ENCODE measurements at regions not wholly inside any gene's neighbourhood (a gene's known extent, or its start where the extent isn't known, plus 50 kb on each side); places are given as distances from the start of the nearest gene placed in this dataset.
A peak's percentile ranks its signal among the peaks of the same experiment; 100 is the strongest.

DNA sequence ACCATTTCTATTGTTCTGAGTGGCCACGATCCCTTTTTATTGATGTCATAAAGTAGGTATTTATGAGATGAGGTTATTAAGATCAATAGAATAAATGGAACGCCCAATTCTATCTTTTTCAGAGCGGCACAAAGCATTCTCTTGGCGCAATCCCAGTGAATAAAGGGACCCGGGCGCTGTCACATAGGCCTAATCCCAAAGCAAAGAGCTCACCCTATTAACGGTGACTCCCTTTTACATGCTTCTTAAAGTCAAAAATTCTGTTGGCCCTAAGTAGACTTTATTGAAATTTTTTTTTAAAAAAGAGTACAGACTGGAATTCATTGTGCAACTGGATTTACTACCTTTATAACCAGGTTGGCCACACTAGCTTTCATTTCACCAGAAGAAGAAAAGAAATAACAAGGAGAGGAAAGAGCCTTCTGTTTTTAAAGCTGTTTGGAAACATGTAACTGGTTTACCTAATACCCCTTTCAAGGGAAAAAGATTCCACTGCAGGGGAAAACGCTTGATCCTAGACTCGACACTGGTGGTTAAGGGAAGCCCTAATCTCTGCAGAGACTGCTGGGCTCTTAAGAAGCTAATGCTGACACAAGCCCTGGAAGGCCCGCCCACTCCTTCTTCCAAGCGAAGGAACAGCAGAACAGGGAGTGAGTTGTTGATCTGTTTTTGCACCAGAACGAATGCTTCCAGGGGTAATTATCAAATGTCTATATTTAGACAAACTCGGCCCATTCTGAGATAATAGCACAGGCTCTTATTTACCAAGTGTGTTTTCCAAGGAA, 381.2 kb downstream of the BCL11B start:
- TF ChIP-seq ZBTB7A (IDR thresholded peaks at IDR 0.05; ENCODE audit: low read depth) (no peak), TCF12 (IDR thresholded peaks at IDR 0.05; ENCODE audit: low read depth) (no peak)

DNA sequence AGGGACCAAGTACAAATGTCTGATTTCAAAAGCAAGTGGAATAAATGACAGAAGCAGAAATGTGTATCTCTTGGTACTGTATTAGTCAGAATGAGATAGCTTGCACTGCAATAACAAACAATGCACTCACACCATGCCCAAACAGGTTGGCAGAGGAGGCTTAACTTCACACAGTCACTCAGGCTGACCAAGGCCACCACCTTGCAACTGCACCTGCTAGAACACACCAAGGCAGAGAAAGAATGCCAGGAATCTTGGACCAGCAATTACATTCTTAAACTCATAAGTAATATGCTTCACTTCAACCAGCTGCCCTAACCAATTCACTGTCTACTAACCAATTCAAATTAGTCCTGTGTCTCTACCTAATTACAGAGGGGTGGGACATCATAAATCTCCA, 378.3 kb downstream of the BCL11B start:
- TF ChIP-seq TCF12 (IDR thresholded peaks at IDR 0.05; ENCODE audit: low read depth) (no peak), TEAD4 (IDR thresholded peaks at IDR 0.05) (peak; percentile 74), FOXM1 (IDR thresholded peaks at IDR 0.05; ENCODE audit: borderline replicate concordance, low read depth) (no peak), YY1 (IDR thresholded peaks at IDR 0.05; ENCODE audit: low read depth) (no peak), CREB1 (IDR thresholded peaks at IDR 0.05; ENCODE audit: low read depth) (no peak), EGR1 (IDR thresholded peaks at IDR 0.05) (no peak), ZBTB7A (IDR thresholded peaks at IDR 0.05; ENCODE audit: low read depth) (no peak), CEBPB (IDR thresholded peaks at IDR 0.05) (no peak), NFIC (IDR thresholded peaks at IDR 0.05) (0 out of 2 replicates have a peak, but pooled peaks have one; percentile 19)
- TF ChIP-seq, protein P1, sequence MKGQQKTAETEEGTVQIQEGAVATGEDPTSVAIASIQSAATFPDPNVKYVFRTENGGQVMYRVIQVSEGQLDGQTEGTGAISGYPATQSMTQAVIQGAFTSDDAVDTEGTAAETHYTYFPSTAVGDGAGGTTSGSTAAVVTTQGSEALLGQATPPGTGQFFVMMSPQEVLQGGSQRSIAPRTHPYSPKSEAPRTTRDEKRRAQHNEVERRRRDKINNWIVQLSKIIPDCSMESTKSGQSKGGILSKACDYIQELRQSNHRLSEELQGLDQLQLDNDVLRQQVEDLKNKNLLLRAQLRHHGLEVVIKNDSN (IDR thresholded peaks at IDR 0.05): no peak

DNA sequence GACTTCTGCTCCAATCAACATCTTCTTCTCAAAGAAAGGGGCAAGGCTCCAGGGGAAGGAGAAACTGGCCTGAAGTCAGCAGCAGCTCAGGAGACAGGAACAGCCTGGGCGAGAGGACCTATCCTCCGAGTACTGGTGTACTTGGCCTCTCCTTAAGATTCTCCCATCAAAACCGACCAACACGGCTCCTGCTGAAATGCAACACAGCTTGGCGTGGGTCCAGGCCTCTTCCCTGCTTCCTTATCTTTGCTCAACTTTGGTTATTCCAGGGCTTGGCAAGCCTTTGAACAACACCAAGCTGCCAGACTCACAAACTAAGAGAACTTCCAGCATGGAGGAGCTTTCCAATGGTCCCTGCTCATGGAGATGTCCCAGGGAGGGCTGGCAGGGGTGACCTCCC, 377.4 kb downstream of the BCL11B start:
- no peak for TF ChIP-seq RAD21 (IDR thresholded peaks at IDR 0.05; ENCODE audit: low read depth)
- TF ChIP-seq ZBTB7A (IDR thresholded peaks at IDR 0.05; ENCODE audit: low read depth): no peak
- no peak for TF ChIP-seq TEAD4 (IDR thresholded peaks at IDR 0.05)
- TF ChIP-seq, protein P2, sequence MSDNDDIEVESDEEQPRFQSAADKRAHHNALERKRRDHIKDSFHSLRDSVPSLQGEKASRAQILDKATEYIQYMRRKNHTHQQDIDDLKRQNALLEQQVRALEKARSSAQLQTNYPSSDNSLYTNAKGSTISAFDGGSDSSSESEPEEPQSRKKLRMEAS (IDR thresholded peaks at IDR 0.05): no peak
- TF ChIP-seq, protein P1 (IDR thresholded peaks at IDR 0.05): no peak

DNA sequence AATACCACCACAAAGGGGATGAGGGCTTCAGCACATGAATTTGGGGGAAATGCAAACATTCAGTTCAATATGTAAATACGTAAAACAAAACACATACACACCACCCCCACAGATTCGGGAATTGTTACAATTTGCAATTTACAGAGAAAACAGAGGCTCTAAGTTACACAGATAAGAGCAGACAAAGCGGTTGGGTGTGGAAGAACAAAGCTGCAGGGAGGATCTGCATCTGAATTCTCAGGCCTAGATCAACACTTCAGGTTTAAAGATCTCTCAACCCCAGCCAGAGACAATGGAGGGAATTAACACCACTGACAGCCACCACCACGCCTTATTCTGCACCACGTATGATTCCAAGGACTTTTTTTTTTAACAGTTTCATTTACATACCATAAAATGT, 375.5 kb downstream of the BCL11B start:
- no peak for TF ChIP-seq EP300 (IDR thresholded peaks at IDR 0.05; ENCODE audit: borderline replicate concordance)
- TF ChIP-seq TAF1 (IDR thresholded peaks at IDR 0.05; ENCODE audit: low read depth): no peak
- TF ChIP-seq, protein P1 (IDR thresholded peaks at IDR 0.05): no peak
- no peak for TF ChIP-seq FOXM1 (IDR thresholded peaks at IDR 0.05; ENCODE audit: borderline replicate concordance, low read depth)
- TF ChIP-seq, protein P3, sequence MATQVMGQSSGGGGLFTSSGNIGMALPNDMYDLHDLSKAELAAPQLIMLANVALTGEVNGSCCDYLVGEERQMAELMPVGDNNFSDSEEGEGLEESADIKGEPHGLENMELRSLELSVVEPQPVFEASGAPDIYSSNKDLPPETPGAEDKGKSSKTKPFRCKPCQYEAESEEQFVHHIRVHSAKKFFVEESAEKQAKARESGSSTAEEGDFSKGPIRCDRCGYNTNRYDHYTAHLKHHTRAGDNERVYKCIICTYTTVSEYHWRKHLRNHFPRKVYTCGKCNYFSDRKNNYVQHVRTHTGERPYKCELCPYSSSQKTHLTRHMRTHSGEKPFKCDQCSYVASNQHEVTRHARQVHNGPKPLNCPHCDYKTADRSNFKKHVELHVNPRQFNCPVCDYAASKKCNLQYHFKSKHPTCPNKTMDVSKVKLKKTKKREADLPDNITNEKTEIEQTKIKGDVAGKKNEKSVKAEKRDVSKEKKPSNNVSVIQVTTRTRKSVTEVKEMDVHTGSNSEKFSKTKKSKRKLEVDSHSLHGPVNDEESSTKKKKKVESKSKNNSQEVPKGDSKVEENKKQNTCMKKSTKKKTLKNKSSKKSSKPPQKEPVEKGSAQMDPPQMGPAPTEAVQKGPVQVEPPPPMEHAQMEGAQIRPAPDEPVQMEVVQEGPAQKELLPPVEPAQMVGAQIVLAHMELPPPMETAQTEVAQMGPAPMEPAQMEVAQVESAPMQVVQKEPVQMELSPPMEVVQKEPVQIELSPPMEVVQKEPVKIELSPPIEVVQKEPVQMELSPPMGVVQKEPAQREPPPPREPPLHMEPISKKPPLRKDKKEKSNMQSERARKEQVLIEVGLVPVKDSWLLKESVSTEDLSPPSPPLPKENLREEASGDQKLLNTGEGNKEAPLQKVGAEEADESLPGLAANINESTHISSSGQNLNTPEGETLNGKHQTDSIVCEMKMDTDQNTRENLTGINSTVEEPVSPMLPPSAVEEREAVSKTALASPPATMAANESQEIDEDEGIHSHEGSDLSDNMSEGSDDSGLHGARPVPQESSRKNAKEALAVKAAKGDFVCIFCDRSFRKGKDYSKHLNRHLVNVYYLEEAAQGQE (IDR thresholded peaks at IDR 0.05; ENCODE audit: low read depth): no peak
- TF ChIP-seq TEAD4 (IDR thresholded peaks at IDR 0.05): no peak
- no peak for TF ChIP-seq NFIC (IDR thresholded peaks at IDR 0.05)
- no peak for TF ChIP-seq EGR1 (IDR thresholded peaks at IDR 0.05)
- no peak for TF ChIP-seq YY1 (IDR thresholded peaks at IDR 0.05; ENCODE audit: low read depth)
- TF ChIP-seq, protein P2 (IDR thresholded peaks at IDR 0.05): no peak
- no peak for TF ChIP-seq CREB1 (IDR thresholded peaks at IDR 0.05; ENCODE audit: low read depth)
- no peak for TF ChIP-seq ZBTB7A (IDR thresholded peaks at IDR 0.05; ENCODE audit: low read depth)
- no peak for TF ChIP-seq RAD21 (IDR thresholded peaks at IDR 0.05; ENCODE audit: low read depth)
- no peak for TF ChIP-seq CEBPB (IDR thresholded peaks at IDR 0.05)
- TF ChIP-seq TCF12 (IDR thresholded peaks at IDR 0.05; ENCODE audit: low read depth): no peak

DNA sequence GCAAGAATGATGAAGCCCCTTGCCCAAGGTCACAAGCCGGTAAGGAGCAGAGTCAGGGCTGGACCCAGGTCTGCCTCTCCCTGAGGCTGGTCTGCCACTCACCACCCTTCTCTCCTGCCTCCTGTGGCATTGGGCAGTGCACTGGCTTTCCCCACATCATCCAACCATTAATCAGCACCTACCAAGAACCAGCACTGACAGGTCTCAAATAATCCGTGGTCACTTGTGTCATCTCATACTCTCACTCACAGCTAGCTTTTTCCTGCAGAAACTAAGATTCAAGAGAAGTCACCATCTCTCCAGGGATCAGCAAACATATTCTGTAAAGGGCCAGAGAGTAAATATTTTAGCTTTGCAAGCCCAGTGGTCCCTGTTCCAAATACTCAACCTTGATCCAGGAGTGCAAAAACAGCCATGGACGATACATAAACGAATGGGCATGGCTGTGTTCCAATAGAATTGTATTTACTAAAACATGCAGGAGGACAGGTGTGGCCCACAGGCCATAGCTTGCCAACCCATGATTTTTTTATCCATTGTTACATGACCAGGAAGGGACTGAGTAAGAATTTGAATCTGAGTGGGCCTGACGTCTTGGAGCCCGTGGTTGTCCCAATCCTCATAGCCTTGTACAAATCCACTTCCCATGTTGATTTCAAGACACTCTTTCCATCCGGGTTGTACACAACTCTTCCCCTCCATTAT, 374.2 kb downstream of the BCL11B start:
- TF ChIP-seq EP300 (IDR thresholded peaks at IDR 0.05; ENCODE audit: borderline replicate concordance): no peak
- no peak for TF ChIP-seq CEBPB (IDR thresholded peaks at IDR 0.05)
- TF ChIP-seq FOXM1 (IDR thresholded peaks at IDR 0.05; ENCODE audit: borderline replicate concordance, low read depth): no peak
- TF ChIP-seq TAF1 (IDR thresholded peaks at IDR 0.05; ENCODE audit: low read depth): no peak
- TF ChIP-seq YY1 (IDR thresholded peaks at IDR 0.05; ENCODE audit: low read depth): no peak
- TF ChIP-seq NFIC (IDR thresholded peaks at IDR 0.05): no peak
- TF ChIP-seq, protein P1 (IDR thresholded peaks at IDR 0.05): no peak
- TF ChIP-seq EGR1 (IDR thresholded peaks at IDR 0.05): no peak
- TF ChIP-seq, protein P3 (IDR thresholded peaks at IDR 0.05; ENCODE audit: low read depth): no peak
- TF ChIP-seq, protein P2 (IDR thresholded peaks at IDR 0.05): no peak
- TF ChIP-seq TCF12 (IDR thresholded peaks at IDR 0.05; ENCODE audit: low read depth): no peak
- no peak for TF ChIP-seq RAD21 (IDR thresholded peaks at IDR 0.05; ENCODE audit: low read depth)
- no peak for TF ChIP-seq ZBTB7A (IDR thresholded peaks at IDR 0.05; ENCODE audit: low read depth)
- no peak for TF ChIP-seq TEAD4 (IDR thresholded peaks at IDR 0.05)
- TF ChIP-seq CREB1 (IDR thresholded peaks at IDR 0.05; ENCODE audit: low read depth): no peak
